SK-N-SH (cell line): ENCODE measurements at regions not wholly inside any gene's neighbourhood (a gene's known extent, or its start where the extent isn't known, plus 50 kb on each side); places are given as distances from the start of the nearest gene placed in this dataset.

Source experiments
- EP300 ChIP-seq, 2 experiments: IDR thresholded peaks; 2 replicates each; pipeline versions ENCODE4 v1.4.0 to v1.6.1; 2012; ENCODE audit warnings: borderline replicate concordance in 1 of 2, low read depth in 1 of 2, low read length in 1 of 2
- FOXM1 ChIP-seq: IDR thresholded peaks from 2 replicates; pipeline ENCODE4 v1.4.0; 2012; ENCODE audit warnings: low read depth, mild to moderate bottlenecking
- POLR2AphosphoS5 ChIP-seq: IDR thresholded peaks from 2 replicates; pipeline ENCODE4 v1.6.1; 2012; ENCODE audit warnings: low read depth, low read length
- TEAD4 ChIP-seq: IDR thresholded peaks from 2 replicates; pipeline ENCODE4 v1.4.0; 2012; ENCODE audit warnings: mild to moderate bottlenecking, borderline replicate concordance; ENCODE audit not compliant: insufficient read depth
- TF ChIP-seq, protein P1 (sequence below): fragments of 200-600 bp; sonication (generic); IDR thresholded peaks from 2 replicates; pipeline ENCODE4 v1.6.1; 2017; ENCODE audit warnings: antibody characterized with exemption, mild to moderate bottlenecking, moderate library complexity
- TF ChIP-seq, protein P2 (sequence below): IDR thresholded peaks from 2 replicates; pipeline ENCODE4 v1.6.1; 2012; ENCODE audit warnings: mild to moderate bottlenecking, low read depth, low read length, moderate library complexity

DNA sequence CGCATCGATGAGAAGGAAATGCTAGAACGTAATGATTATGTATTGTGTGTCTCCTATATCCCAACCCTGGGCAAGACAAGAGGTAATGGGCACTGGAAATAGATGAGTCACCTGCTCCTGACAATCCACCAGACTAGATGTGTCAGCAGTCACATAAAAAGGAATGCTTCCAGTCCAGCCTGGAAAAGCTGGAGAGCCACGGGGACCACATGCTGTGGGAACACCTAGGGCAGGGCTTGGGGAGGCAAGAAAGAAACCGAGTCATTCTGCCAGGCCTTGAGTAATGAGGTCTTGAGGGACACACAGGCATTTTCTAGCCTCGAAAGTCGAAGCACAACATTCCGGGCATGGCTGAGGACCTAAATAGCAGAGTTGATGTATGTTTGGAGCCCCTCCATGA, 716.7 kb upstream of the TMEM132C start:
- TF ChIP-seq, protein P1, sequence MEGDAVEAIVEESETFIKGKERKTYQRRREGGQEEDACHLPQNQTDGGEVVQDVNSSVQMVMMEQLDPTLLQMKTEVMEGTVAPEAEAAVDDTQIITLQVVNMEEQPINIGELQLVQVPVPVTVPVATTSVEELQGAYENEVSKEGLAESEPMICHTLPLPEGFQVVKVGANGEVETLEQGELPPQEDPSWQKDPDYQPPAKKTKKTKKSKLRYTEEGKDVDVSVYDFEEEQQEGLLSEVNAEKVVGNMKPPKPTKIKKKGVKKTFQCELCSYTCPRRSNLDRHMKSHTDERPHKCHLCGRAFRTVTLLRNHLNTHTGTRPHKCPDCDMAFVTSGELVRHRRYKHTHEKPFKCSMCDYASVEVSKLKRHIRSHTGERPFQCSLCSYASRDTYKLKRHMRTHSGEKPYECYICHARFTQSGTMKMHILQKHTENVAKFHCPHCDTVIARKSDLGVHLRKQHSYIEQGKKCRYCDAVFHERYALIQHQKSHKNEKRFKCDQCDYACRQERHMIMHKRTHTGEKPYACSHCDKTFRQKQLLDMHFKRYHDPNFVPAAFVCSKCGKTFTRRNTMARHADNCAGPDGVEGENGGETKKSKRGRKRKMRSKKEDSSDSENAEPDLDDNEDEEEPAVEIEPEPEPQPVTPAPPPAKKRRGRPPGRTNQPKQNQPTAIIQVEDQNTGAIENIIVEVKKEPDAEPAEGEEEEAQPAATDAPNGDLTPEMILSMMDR = no peak
- TF ChIP-seq, protein P2, sequence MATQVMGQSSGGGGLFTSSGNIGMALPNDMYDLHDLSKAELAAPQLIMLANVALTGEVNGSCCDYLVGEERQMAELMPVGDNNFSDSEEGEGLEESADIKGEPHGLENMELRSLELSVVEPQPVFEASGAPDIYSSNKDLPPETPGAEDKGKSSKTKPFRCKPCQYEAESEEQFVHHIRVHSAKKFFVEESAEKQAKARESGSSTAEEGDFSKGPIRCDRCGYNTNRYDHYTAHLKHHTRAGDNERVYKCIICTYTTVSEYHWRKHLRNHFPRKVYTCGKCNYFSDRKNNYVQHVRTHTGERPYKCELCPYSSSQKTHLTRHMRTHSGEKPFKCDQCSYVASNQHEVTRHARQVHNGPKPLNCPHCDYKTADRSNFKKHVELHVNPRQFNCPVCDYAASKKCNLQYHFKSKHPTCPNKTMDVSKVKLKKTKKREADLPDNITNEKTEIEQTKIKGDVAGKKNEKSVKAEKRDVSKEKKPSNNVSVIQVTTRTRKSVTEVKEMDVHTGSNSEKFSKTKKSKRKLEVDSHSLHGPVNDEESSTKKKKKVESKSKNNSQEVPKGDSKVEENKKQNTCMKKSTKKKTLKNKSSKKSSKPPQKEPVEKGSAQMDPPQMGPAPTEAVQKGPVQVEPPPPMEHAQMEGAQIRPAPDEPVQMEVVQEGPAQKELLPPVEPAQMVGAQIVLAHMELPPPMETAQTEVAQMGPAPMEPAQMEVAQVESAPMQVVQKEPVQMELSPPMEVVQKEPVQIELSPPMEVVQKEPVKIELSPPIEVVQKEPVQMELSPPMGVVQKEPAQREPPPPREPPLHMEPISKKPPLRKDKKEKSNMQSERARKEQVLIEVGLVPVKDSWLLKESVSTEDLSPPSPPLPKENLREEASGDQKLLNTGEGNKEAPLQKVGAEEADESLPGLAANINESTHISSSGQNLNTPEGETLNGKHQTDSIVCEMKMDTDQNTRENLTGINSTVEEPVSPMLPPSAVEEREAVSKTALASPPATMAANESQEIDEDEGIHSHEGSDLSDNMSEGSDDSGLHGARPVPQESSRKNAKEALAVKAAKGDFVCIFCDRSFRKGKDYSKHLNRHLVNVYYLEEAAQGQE = no peak
- TF ChIP-seq EP300 (IDR thresholded peaks at IDR 0.05; ENCODE audit: borderline replicate concordance in 1 of 2, low read depth in 1 of 2, low read length in 1 of 2) = no peak
- TF ChIP-seq FOXM1 = no peak
- TF ChIP-seq POLR2AphosphoS5 = no peak
- TF ChIP-seq TEAD4 = no peak
